Lung (tissue), 11 donors: ENCODE measurements at regions not wholly inside any gene's neighbourhood (a gene's known extent, or its start where the extent isn't known, plus 50 kb on each side); places are given as distances from the start of the nearest gene placed in this dataset.
"Not testable (repeated sequence)": the region's sequence is repeated elsewhere in the genome, so short reads cannot be mapped to it uniquely, and the experiment has no call there.

ENCODE experiments used
- ATAC-seq: fragments of 200-7000 bp; cut with Tn5 transposase; one replicate; pipeline ENCODE4 v1.9.1; 2020; ENCODE audit warnings: moderate number of reproducible peaks; ENCODE audit not compliant: insufficient read depth, low FRiP score
- DNase-seq, 3 donors: peaks; one replicate each; pipeline ENCODE4 v3.0.0-alpha.2; 2013 to 2017
- H3K27ac ChIP-seq, 2 donors: one replicate each; pipeline ENCODE4 v1.5.1; 2013; ENCODE audit warnings: mild to moderate bottlenecking in 2 of 2, moderate library complexity in 2 of 2, control low read depth in 1 of 2, inconsistent platforms in 1 of 2, low read depth in 1 of 2, low read length in 1 of 2
- H3K27me3 ChIP-seq, 3 donors: one replicate each; pipeline ENCODE4 v1.5.1; 2013; ENCODE audit warnings: low read length in 2 of 3; ENCODE audit not compliant: control insufficient read depth in 3 of 3, insufficient read depth in 3 of 3
- H3K36me3 ChIP-seq, 4 donors: one replicate each; pipeline ENCODE4 v1.5.1; 2013; ENCODE audit warnings: low read length in 4 of 4, mild to moderate bottlenecking in 1 of 4, moderate library complexity in 1 of 4; ENCODE audit not compliant: control insufficient read depth in 4 of 4, insufficient read depth in 4 of 4
- H3K4me1 ChIP-seq, 5 donors: one replicate each; pipeline ENCODE4 v1.5.1; 2013; ENCODE audit warnings: low read length in 5 of 5, mild to moderate bottlenecking in 2 of 5, moderate library complexity in 1 of 5; ENCODE audit not compliant: control insufficient read depth in 5 of 5, insufficient read depth in 5 of 5
- H3K4me3 ChIP-seq: one replicate; pipeline ENCODE4 v1.5.1; 2013; ENCODE audit warnings: mild to moderate bottlenecking, control low read depth, moderate library complexity
- H3K9ac ChIP-seq, 2 donors: one replicate each; pipeline ENCODE4 v1.5.1; 2013; ENCODE audit warnings: low read length in 2 of 2, control low read depth in 1 of 2; ENCODE audit not compliant: insufficient read depth in 1 of 2
- H3K9me3 ChIP-seq, 4 donors: one replicate each; pipeline ENCODE4 v1.5.1; 2013; ENCODE audit warnings: low read length in 3 of 4, mild to moderate bottlenecking in 1 of 4, moderate library complexity in 1 of 4; ENCODE audit not compliant: control insufficient read depth in 4 of 4, insufficient read depth in 3 of 4
- CTCF ChIP-seq: IDR thresholded peaks from 2 replicates; pipeline ENCODE4 v1.5.1; 2012; ENCODE audit warnings: mild to moderate bottlenecking; ENCODE audit errors: control extremely low read depth, extremely low read depth
- WGBS, 2 donors: extraction: QIAGEN DNeasy Blood & Tissue Kit; methylation state at CpG; one replicate each; pipeline ENCODE4 v1.1.7; 2013; 5-methylcytosine and 5-hydroxymethylcytosine counted together
- donor health status: control.
- donor health status: control.
- donor health status: Bipolar disorder and iron deficiency.
- donor health status: healthy.
- donor health status: DM: yes; HTN: yes; CAD: no.

DNA sequence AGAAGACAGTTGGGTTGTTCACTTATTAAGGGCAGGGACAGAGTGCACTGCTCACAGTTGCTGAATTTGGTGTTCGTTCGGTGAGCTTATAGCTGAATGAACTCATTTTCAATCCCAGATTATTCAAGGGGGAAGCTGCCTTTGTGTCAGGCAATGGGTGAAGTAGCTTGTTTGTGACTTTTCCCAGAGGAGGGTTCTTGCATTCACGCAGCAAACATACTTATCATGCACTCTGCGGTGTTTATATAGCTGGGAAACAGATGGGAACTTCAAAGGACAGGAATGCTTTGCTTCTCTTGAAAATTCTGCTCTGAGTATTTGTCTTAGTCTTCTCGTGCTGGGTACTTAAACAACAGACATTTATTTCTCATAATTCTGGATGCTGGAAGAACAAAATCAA lies 64.7 kb upstream of the ABCA1 start:
- Histone ChIP-seq H3K27me3 (no peaks in the 10 kb centered on the region), H3K36me3 (no peaks in the 10 kb centered on the region), H3K9me3 (no peaks in the 10 kb centered on the region), H3K9ac (peak overlapping the region in 1 of 2 donors; percentile 28), H3K4me3 (no peak overlapping the region), H3K4me1 (peaks cover 10 to 34% (median 28%) of the 10 kb centered on the region in 5 donors), H3K27ac (peak overlapping the region; percentile 47 to 89)
- DNase-seq, result peak; percentile 43 to 81 (median 65)
- no peak for TF ChIP-seq CTCF
- 42 to 72% methylated on average over 5 of the region's 5 CpGs for WGBS, 2 donors
- no peak for ATAC-seq

- WGBS, 2 donors, result 20% methylated on average over 9 of the region's 9 CpGs
- DNase-seq, result peak; percentile 83 to 92 (median 87)
- peak overlapping the region in 1 of 2 donors; percentile 54 for H3K9ac ChIP-seq
- peaks cover 10 to 34% (median 28%) of the 10 kb centered on the region in 5 donors for H3K4me1 ChIP-seq
- H3K27ac ChIP-seq, result peak overlapping the region; percentile 34 to 89
- no peak for ATAC-seq
- H3K36me3 ChIP-seq, result no peaks in the 10 kb centered on the region
- no peak overlapping the region for H3K4me3 ChIP-seq
- no peaks in the 10 kb centered on the region for H3K9me3 ChIP-seq
- H3K27me3 ChIP-seq, result no peaks in the 10 kb centered on the region
- no peak for TF ChIP-seq CTCF
These were observed 65.5 kb upstream of the ABCA1 start for GRCh38 chr9:104993291-104993963.

- no peak overlapping the region for H3K9ac ChIP-seq
- H3K27me3 ChIP-seq, result no peaks in the 10 kb centered on the region
- no peak for TF ChIP-seq CTCF
- DNase-seq (no peak), ATAC-seq (no peak)
- no peak overlapping the region for H3K4me3 ChIP-seq
- peaks cover 7 to 18% (median 14%) of the 10 kb centered on the region in 5 donors for H3K4me1 ChIP-seq
- no peaks in the 10 kb centered on the region for H3K9me3 ChIP-seq
- H3K27ac ChIP-seq, result no peak overlapping the region
- no peaks in the 10 kb centered on the region for H3K36me3 ChIP-seq
- 91 to 92% methylated on average over 2 of the region's 2 CpGs for WGBS, 2 donors
These were observed 69.6 kb upstream of the ABCA1 start for GRCh38 chr9:104997536-104997935.

DNA sequence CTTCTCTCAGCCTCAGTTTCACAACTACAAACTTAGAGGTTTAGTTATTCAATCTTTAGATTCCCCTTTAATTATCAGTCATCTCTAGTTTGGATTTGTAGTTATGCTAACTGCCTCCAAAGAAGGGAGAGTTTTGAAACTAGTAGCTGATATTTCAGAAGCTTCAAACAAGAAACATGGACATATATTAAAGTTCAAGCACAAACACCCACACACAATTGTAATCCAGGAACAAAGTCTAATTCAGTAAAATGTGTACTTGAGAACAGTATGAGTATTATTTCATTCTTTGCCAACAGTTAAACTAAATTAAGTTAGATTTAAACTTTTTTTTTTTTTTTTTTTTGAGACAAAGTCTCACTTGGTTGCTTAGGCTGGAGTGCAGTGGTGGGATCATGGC lies 71.2 kb upstream of the ABCA1 start:
- Histone ChIP-seq H3K27me3 (no peaks in the 10 kb centered on the region), H3K4me3 (no peak overlapping the region), H3K9ac (no peak overlapping the region), H3K36me3 (no peaks in the 10 kb centered on the region), H3K9me3 (no peaks in the 10 kb centered on the region), H3K4me1 (peaks cover 0 to 2% (median 0%) of the 10 kb centered on the region in 5 donors), H3K27ac (no peak overlapping the region)
- ATAC-seq (no peak), DNase-seq (no peak)
- no peak for TF ChIP-seq CTCF

DNA sequence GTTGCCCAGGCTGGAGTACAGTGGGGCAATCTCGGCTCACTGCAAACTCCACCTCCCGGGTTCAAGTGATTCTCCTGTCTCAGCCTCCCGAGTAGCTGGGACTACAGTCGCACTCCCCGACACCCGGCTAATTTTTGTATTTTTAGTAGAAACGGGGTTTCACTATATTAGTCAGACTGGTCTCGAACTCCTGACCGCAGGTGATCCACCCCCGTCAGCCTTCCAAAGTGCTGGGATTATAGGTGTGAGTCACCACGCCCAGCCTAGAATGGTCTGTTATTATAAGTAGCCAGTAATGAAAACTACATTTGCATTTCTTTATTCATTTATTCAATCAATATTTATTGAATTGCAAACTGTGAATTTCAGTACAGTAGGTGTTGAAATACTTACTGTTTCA lies 72.6 kb upstream of the ABCA1 start:
- not testable (repeated sequence) for DNase-seq, H3K9me3 ChIP-seq
- 89 to 98% methylated on average over 11 of the region's 11 CpGs for WGBS, 2 donors

More for the DNA sequence above, 72.6 kb upstream of the ABCA1 start:
- H3K27ac ChIP-seq, H3K27me3 ChIP-seq, H3K9ac ChIP-seq, H3K4me3 ChIP-seq, ATAC-seq, H3K4me1 ChIP-seq, H3K36me3 ChIP-seq: not testable (repeated sequence)
